HG03354 (cell line): ENCODE measurements at regions not wholly inside any gene's neighbourhood (a gene's known extent, or its start where the extent isn't known, plus 50 kb on each side); places are given as distances from the start of the nearest gene placed in this dataset.
"Not testable (repeated sequence)": the region's sequence is repeated elsewhere in the genome, so short reads cannot be mapped to it uniquely, and the experiment has no call there.

Experiments
- ATAC-seq: cut with Tn5 transposase; IDR thresholded peaks from one replicate; pipeline ENCODE4 v1.9.1; 2021; ENCODE audit warnings: mild to moderate bottlenecking; ENCODE audit not compliant: unreplicated experiment, poor library complexity, severe bottlenecking

- ATAC-seq, result no peak
These were observed 343.3 kb upstream of the PPP2R3A start for GRCh38 chr3:135622215-135622614.

DNA sequence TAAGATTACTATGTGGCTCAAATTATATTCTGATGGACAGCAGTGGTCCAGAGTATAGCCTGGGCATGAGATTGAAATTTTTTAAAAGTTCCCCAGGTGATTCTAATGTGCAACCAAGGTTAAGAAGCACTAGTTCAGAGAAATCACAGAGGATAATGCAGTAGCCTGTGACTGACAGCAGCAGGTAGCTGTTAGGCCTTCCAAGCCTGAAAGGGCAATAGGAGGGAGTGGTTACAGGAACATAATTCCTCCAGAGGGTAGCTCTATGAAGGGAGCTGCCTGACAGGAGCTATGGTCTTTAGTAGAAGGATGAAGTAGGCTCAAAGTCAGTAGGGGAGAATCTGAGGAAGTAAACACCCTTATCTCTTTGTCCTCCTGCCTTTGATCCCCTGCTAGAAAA is 342.9 kb upstream of the PPP2R3A start:
- ATAC-seq, result no peak

- ATAC-seq, result no peak
These were observed 342.0 kb upstream of the PPP2R3A start for GRCh38 chr3:135623558-135623957.

- ATAC-seq, result no peak
These were observed 338.5 kb upstream of the PPP2R3A start for GRCh38 chr3:135627057-135627456.

DNA sequence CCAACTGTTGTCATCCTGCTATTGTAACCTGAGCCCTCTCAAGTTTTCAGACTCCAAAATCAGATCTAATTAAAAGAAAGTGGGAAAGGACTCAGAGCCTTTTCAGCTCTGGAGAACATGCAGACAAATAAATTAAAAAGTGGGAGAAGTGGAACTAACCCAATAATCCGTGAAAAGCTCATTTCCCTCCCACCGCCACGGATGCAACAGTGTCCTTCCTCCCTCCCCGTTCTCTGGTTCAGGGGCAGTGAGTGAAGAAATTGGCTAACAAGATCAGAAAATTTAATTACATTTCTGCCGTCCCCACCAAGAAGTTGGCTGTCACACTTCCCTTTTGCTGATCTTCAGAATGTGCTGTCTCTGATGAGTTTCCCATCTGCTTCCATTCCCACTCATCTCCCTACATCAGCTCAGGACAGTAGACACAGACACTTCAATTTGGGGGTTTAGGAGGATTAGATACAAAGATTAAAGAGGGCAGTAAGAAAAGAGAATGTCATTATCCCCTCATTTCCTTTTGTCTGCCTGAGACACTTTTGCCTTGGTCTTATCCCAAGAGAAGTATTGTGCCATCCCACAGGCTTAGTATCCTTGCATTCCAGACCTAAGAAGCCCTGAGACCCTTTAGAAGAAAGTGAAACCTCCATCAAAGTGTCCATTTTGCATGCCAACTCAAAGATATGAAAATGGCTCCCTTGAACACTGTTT is 335.7 kb upstream of the PPP2R3A start:
- ATAC-seq, result no peak

- ATAC-seq, result no peak
These were observed 332.9 kb upstream of the PPP2R3A start for GRCh38 chr3:135632556-135633065.

DNA sequence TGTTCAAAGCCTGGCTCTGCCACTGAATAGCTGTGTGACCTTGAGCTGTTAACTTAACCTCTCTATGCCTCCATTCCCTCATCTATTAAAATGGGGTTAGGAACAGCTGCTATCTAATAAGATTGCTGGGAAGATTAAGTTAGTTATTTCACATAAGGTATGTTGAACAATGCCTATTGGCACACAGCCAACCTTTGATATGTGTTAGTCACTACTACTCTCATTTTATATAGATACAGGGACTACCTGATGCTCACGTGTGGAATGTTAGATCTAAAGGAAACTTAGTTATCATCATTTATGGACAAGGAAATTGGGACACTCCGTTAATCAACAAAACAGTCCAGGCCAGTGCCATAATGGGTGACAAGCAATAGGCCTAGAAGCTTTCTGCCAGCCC is 332.4 kb upstream of the PPP2R3A start:
- ATAC-seq, result no peak

DNA sequence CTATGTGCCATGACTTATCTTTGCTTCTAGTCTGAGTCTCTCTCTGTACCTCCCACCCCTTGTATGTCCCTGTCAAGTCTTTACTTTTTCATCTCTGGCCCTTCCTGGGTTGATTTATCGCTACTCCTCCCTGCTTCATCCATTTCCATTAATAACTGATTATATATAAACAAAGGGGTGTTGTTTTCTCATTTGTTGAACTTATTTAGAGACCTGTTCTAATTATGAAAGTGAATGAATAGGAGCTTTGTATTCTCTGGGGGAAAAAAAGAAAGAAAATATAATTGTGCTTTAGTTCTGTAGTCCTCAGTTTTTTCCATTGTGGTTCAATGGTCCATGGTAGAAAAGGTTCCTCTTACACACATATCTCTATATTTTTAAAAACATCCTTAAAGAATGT is 328.9 kb upstream of the PPP2R3A start:
- ATAC-seq, result no peak

- no peak for ATAC-seq
These were observed 328.5 kb upstream of the PPP2R3A start for GRCh38 chr3:135637013-135637412.

- ATAC-seq, result no peak
These were observed 323.8 kb upstream of the PPP2R3A start for GRCh38 chr3:135641761-135642160.

DNA sequence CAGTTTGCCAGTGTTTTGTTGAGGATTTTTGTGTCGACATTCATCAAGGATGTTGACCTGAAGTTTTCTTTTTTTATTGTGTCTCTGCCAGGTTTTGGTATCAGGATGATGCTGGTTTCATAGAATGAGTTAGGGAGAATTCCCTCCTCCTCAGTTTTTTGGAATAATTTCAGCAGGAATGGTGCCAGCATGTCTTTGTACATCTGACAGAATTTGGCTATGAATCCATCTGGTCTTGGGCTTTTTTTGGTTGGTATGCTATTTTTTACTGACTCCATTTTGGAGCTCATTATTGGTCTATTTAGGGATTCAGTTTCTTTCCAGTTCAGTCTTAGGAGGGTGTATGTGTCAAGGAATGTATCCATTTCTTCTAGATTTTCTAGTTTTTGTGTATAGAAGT is 320.0 kb upstream of the PPP2R3A start:
- no peak for ATAC-seq

DNA sequence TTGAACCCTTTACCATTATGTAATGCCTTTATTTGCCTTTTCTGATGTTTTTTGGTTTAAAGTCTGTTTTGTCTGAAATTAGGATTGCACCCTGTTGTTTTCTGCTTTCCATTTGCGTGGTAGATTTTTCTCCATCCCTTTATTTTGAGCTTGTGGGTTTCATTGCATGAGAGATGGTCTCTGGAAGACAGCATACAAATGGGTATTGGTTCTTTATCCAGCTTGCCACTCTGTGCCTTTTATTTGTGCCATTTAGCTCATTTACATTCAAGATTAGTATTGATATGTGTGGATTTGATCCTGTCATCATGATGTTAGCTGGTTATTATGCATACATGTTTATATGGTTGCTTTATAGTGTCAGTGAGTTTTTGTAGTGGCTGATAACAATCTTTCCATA is 318.7 kb upstream of the PPP2R3A start:
- no peak for ATAC-seq

GRCh38 chr3:135649361-135649760 is 316.2 kb upstream of the PPP2R3A start:
- no peak for ATAC-seq

GRCh38 chr3:135650309-135650708 is 315.2 kb upstream of the PPP2R3A start:
- ATAC-seq, result no peak

DNA sequence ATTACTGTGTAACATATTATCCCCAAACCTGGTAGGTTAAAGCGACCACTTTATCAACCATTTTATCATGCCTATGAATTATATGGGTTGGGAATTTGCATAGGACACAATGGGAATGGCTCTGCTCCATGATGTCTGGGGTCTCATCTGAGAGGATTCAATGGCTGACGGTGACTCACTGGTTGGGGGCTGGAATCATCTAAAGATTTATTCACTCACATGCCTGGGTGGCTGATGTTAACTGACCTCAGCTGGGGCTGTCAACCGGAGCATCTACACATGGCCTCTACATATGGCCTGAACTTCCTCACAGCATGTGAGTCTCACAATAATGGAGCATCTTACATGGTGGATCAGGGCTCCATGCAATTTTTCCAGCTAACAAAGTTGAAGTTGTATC is 313.1 kb upstream of the PPP2R3A start:
- ATAC-seq, result no peak

DNA sequence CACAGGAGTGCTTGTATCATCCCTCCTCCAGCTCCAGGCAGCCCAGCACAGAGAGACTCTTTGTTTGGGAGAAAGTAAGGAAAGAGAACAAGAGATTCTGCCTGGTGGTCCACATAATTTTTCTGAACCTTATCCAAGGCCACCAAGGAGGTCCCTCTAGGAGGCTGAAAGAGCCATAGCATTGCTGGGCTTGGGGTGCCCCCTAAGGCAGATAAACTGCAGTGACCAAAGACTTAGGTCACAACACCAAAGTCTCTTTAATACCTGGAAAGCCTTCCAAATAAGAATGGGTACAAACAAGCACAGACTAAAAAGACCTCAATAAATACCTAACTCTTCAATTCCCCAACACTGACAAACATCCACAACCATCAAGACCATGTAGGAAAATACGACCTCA is 310.2 kb upstream of the PPP2R3A start:
- no peak for ATAC-seq

DNA sequence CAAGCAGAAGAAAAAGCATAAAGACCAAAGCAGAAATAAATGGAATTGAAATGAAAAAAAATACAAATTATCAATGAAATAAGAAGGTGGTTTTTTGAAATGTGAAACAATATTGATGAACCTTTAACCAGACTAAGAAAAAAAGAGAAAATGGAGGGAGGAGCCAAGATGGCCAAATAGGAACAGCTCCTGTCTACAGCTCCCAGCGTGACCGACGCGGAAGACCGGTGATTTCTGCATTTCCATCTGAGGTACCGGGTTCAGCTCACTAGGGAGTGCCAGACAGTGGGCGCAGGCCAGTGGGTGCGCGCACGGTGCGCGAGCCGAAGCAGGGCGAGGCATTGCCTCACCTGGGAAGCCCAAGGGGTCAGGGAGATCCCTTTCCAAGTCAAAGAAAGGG is 307.1 kb upstream of the PPP2R3A start:
- ATAC-seq, result not testable (repeated sequence)

GRCh38 chr3:135667061-135667460 is 298.5 kb upstream of the PPP2R3A start:
- no peak for ATAC-seq

DNA sequence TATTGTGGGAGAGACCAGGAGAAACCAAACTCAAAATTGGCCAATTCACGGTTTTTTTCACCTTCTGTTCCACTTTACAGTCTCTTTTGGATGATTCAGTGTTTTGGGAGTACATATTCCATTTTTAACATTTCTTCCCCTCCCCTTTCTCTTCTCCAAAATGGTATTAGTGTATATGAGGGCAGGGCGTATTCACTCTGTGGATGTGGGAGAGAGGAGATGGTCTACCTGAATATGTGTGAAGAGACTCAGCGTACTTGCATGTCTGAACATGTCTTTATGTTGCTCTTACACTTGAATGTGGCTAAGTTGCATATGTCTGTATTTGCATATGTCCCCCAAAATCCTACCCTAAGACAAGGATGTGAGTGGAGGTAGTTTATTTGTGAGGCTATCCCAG is 291.0 kb upstream of the PPP2R3A start:
- ATAC-seq, result no peak

- ATAC-seq, result no peak
These were observed 287.1 kb upstream of the PPP2R3A start for GRCh38 chr3:135678386-135678785.

GRCh38 chr3:135688003-135688402 is 277.5 kb upstream of the PPP2R3A start:
- no peak for ATAC-seq

- no peak for ATAC-seq
These were observed 274.9 kb upstream of the PPP2R3A start for GRCh38 chr3:135690664-135691063.
